ENCODE measurements at regions not wholly inside any gene's neighbourhood (a gene's known extent, or its start where the extent isn't known, plus 50 kb on each side); places are given as distances from the start of the nearest gene placed in this dataset.

DNA sequence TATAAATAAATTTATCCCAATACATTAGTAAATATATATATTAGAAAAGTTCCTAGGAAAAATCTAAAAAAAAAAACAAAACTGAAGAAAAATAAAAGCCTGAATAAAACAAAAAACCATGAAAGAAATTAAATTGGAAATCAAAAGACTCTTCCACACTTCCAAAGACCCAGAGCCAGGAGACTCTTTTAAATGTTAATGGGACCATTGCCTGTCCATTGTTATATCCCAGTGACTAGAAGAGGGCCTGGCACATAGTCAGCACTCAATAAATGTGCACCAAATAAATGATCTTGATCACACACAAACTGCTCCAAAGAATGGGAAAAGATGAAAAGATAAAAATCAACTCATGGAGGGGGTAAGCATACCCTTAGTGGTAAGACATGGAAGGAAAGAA, 51.3 kb upstream of the CLDN18 start:
- Histone ChIP-seq H3K4me2 (no peak overlapping the region), H3K4me3 (no peak overlapping the region), H3K27me3 (peaks cover 4% of the 10 kb centered on the region), H3K36me3 (replicated peaks; ENCODE audit: insufficient read depth, low read depth) (no peaks in the 10 kb centered on the region), H3K4me1 (ENCODE audit: insufficient read depth) (no peaks in the 10 kb centered on the region), H3K9me2 (replicated peaks; ENCODE audit: insufficient read depth) (no peaks in the 10 kb centered on the region), H2AFZ (no peak overlapping the region), H4K20me1 (ENCODE audit: insufficient read depth, poor library complexity, severe bottlenecking) (no peaks in the 10 kb centered on the region), H3K27ac (no peak overlapping the region), H3K9me3 (ENCODE audit: low read depth) (no peaks in the 10 kb centered on the region), H3K79me2 (no peaks in the 10 kb centered on the region)
- no peak for DNase-seq (ENCODE audit: low spot score)
- TF ChIP-seq EZH2 (IDR thresholded peaks at IDR 0.05; ENCODE audit: borderline replicate concordance): no peak
- TF ChIP-seq, protein P1, sequence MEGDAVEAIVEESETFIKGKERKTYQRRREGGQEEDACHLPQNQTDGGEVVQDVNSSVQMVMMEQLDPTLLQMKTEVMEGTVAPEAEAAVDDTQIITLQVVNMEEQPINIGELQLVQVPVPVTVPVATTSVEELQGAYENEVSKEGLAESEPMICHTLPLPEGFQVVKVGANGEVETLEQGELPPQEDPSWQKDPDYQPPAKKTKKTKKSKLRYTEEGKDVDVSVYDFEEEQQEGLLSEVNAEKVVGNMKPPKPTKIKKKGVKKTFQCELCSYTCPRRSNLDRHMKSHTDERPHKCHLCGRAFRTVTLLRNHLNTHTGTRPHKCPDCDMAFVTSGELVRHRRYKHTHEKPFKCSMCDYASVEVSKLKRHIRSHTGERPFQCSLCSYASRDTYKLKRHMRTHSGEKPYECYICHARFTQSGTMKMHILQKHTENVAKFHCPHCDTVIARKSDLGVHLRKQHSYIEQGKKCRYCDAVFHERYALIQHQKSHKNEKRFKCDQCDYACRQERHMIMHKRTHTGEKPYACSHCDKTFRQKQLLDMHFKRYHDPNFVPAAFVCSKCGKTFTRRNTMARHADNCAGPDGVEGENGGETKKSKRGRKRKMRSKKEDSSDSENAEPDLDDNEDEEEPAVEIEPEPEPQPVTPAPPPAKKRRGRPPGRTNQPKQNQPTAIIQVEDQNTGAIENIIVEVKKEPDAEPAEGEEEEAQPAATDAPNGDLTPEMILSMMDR (IDR thresholded peaks at IDR 0.05; ENCODE audit: poor library complexity): no peak
- TF ChIP-seq EZH2phosphoT487 (IDR thresholded peaks at IDR 0.05; ENCODE audit: low read depth, severe bottlenecking, unreplicated experiment): no peak
